ENCODE measurements at regions not wholly inside any gene's neighbourhood (a gene's known extent, or its start where the extent isn't known, plus 50 kb on each side); places are given as distances from the start of the nearest gene placed in this dataset.

DNA sequence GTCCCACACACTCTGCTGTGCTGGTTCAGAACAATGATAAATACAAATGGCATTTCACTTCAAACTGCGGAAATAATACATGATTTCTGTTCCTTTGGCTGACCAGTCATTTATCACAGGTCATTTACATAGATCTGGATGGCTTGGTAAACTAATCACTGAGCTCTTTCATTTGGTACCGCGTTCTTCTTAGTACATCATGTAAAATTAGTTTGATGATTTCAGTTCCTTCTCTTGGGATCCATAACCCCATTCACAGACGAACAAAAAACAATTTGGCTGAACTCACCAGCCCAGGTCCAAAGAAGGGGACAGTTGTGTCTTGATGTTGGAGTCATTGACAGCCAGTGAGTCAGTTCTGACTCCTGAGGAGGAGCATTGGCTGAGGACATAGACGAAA, 689.8 kb downstream of the INHBA start:
- no peak for DNase-seq (ENCODE audit: low spot score in 2 of 2)
- H3K27me3 ChIP-seq: no peaks in the 10 kb centered on the region
- TF ChIP-seq POLR2A (IDR thresholded peaks at IDR 0.05): no peak
- no peak for TF ChIP-seq POLR2AphosphoS5 (IDR thresholded peaks at IDR 0.05)
- TF ChIP-seq CTCF (IDR thresholded peaks at IDR 0.05): no peak
- H3K4me3 ChIP-seq: no peak overlapping the region
- no peak overlapping the region for H3K27ac ChIP-seq
- intact Hi-C loops (cut with DNase I; ENCODE audit: low total_unique reads): no loop called here
- H3K36me3 ChIP-seq: no peaks in the 10 kb centered on the region
- no peaks in the 10 kb centered on the region for H3K4me1 ChIP-seq
- no peaks in the 10 kb centered on the region for H3K9me3 ChIP-seq

DNA sequence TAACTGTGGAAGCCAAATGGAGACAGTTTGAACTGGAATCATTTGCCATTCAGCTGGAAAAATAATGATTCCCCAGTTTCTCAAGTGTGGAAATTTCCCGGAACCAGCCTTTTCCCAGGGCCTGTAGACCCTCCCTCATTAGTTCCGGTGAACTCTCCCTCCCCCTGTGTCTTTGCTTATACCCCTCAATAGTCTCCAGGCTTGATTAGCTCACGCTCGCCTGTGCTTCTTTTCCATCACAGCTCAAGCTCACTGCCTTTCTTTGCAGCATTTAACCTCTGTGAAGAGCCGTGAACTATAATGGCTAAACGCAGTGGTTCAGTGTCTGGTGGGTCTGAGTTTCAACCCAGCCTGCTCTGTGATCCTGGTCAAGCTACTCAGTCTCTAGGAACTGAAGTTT, 690.8 kb downstream of the INHBA start:
- Histone ChIP-seq H3K4me3 (no peak overlapping the region), H3K9me3 (no peaks in the 10 kb centered on the region), H3K27ac (no peak overlapping the region), H3K36me3 (no peaks in the 10 kb centered on the region), H3K4me1 (no peaks in the 10 kb centered on the region), H3K27me3 (no peaks in the 10 kb centered on the region)
- TF ChIP-seq POLR2AphosphoS5 (IDR thresholded peaks at IDR 0.05) (no peak), POLR2A (IDR thresholded peaks at IDR 0.05) (no peak), CTCF (IDR thresholded peaks at IDR 0.05) (no peak)
- intact Hi-C loops (cut with DNase I; ENCODE audit: low total_unique reads): no loop called here
- DNase-seq (ENCODE audit: low spot score in 2 of 2): no peak

GRCh38 chr7:41010967-41011366, 691.9 kb downstream of the INHBA start:
- Histone ChIP-seq H3K9me3 (no peaks in the 10 kb centered on the region), H3K27ac (no peak overlapping the region), H3K36me3 (no peaks in the 10 kb centered on the region), H3K4me3 (no peak overlapping the region), H3K4me1 (no peaks in the 10 kb centered on the region), H3K27me3 (no peaks in the 10 kb centered on the region)
- intact Hi-C loops (cut with DNase I; ENCODE audit: low total_unique reads): no loop called here
- DNase-seq (ENCODE audit: low spot score in 2 of 2): no peak
- TF ChIP-seq POLR2AphosphoS5 (IDR thresholded peaks at IDR 0.05) (no peak), POLR2A (IDR thresholded peaks at IDR 0.05) (no peak), CTCF (IDR thresholded peaks at IDR 0.05) (no peak)

DNA sequence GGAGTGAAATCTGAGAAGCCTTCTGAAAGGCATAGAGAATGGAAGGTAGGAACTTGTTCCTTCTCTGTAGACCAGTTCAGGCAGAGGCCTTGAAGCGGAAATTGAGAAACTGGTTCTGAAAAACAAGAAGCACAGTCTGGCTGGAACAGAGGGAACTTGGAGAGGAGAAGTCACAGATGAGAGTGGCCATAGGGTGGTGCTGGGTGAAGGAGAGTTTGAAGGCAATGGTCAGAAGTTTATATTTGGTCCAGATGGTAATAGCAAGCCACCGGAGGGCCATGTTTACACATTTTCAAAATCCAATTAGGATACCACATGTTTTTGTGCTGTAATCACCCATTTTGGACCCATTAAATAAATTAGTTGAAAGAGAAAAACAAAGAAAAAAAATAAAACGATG, 692.5 kb downstream of the INHBA start:
- intact Hi-C loops (cut with DNase I; ENCODE audit: low total_unique reads): no loop called here
- TF ChIP-seq POLR2A (IDR thresholded peaks at IDR 0.05): no peak
- TF ChIP-seq CTCF (IDR thresholded peaks at IDR 0.05): no peak
- no peak for TF ChIP-seq POLR2AphosphoS5 (IDR thresholded peaks at IDR 0.05)
- H3K36me3 ChIP-seq: no peaks in the 10 kb centered on the region
- no peak overlapping the region for H3K27ac ChIP-seq
- H3K4me3 ChIP-seq: no peak overlapping the region
- no peaks in the 10 kb centered on the region for H3K4me1 ChIP-seq
- H3K9me3 ChIP-seq: no peaks in the 10 kb centered on the region
- DNase-seq (ENCODE audit: low spot score in 2 of 2): no peak
- H3K27me3 ChIP-seq: no peaks in the 10 kb centered on the region

GRCh38 chr7:41007811-41008210, 695.1 kb downstream of the INHBA start:
- intact Hi-C loops (cut with DNase I; ENCODE audit: low total_unique reads): loop anchor here (10.0 kb wide), 1 partner anchor 533 kb away; no protein-coding TSS in a partner anchor
- TF ChIP-seq CTCF (IDR thresholded peaks at IDR 0.05) (no peak), POLR2AphosphoS5 (IDR thresholded peaks at IDR 0.05) (no peak), POLR2A (IDR thresholded peaks at IDR 0.05) (no peak)
- Histone ChIP-seq H3K27ac (no peak overlapping the region), H3K36me3 (no peaks in the 10 kb centered on the region), H3K4me1 (no peaks in the 10 kb centered on the region), H3K4me3 (no peak overlapping the region), H3K9me3 (no peaks in the 10 kb centered on the region), H3K27me3 (no peaks in the 10 kb centered on the region)
- DNase-seq (ENCODE audit: low spot score in 2 of 2): no peak

Measured in breast epithelium (tissue), 4 donors.